Breast epithelium (tissue), 4 donors: ENCODE measurements at regions not wholly inside any gene's neighbourhood (a gene's known extent, or its start where the extent isn't known, plus 50 kb on each side); places are given as distances from the start of the nearest gene placed in this dataset.
"Not testable (repeated sequence)": the region's sequence is repeated elsewhere in the genome, so short reads cannot be mapped to it uniquely, and the experiment has no call there.

ENCODE experiments used
- DNase-seq, 2 donors: peaks; one replicate each; pipeline ENCODE4 v3.0.0-alpha.2; 2019; ENCODE audit warnings: low spot score in 2 of 2
- H3K27ac ChIP-seq, 2 donors: fragments of 200-600 bp; sonication (generic) in 1 of 2; one replicate each; pipeline ENCODE4 v1.5.1; 2016 to 2019; ENCODE audit warnings: mild to moderate bottlenecking in 1 of 2
- H3K27me3 ChIP-seq, 2 donors: fragments of 200-600 bp; sonication (generic) in 1 of 2; one replicate each; pipeline versions ENCODE4 v1.5.1 to v1.6.0; 2017 to 2019; ENCODE audit warnings: control low read depth in 1 of 2, mild to moderate bottlenecking in 1 of 2
- H3K36me3 ChIP-seq: fragments of 200-600 bp; one replicate; pipeline ENCODE4 v1.5.1; 2019
- H3K4me1 ChIP-seq, 2 donors: fragments of 200-600 bp; sonication (generic); one replicate each; pipeline ENCODE4 v1.5.1; 2016 to 2019; ENCODE audit warnings: control low read depth in 1 of 2
- H3K4me3 ChIP-seq, 3 donors: fragments of 200-600 bp; sonication (generic); 1 replicate in 2 of 3; 2 replicates in 1 of 3; pipeline ENCODE4 v1.5.1; 2016 to 2019; ENCODE audit warnings: mild to moderate bottlenecking in 3 of 3, moderate library complexity in 2 of 3
- H3K9me3 ChIP-seq, 2 donors: fragments of 200-600 bp; sonication (generic) in 1 of 2; one replicate each; pipeline ENCODE4 v1.5.1; 2016 to 2019; ENCODE audit warnings: control low read depth in 1 of 2
- POLR2A ChIP-seq: fragments of 450-650 bp; IDR thresholded peaks from one replicate; pipeline ENCODE4 v1.6.1; 2016; ENCODE audit warnings: antibody characterized with exemption, mild to moderate bottlenecking, moderate library complexity
- POLR2AphosphoS5 ChIP-seq, 3 donors: sonication (generic); formaldehyde crosslinking; IDR thresholded peaks; one replicate each; pipeline ENCODE4 v1.6.1; 2017; ENCODE audit warnings: antibody characterized with exemption in 3 of 3
- intact Hi-C: fragments of 100-400 bp; cut with DNase I; formaldehyde crosslinking; loops from one replicate; pipeline ENCODE4 v1.15.1; 2023; ENCODE audit warnings: low total_unique reads
- TF ChIP-seq, protein P1 (sequence below), 3 donors: fragments of 450-650 bp; IDR thresholded peaks; one replicate each; pipeline ENCODE4 v1.5.1; 2016 to 2017; ENCODE audit warnings: antibody characterized with exemption in 3 of 3, mild to moderate bottlenecking in 3 of 3, moderate library complexity in 3 of 3

DNA sequence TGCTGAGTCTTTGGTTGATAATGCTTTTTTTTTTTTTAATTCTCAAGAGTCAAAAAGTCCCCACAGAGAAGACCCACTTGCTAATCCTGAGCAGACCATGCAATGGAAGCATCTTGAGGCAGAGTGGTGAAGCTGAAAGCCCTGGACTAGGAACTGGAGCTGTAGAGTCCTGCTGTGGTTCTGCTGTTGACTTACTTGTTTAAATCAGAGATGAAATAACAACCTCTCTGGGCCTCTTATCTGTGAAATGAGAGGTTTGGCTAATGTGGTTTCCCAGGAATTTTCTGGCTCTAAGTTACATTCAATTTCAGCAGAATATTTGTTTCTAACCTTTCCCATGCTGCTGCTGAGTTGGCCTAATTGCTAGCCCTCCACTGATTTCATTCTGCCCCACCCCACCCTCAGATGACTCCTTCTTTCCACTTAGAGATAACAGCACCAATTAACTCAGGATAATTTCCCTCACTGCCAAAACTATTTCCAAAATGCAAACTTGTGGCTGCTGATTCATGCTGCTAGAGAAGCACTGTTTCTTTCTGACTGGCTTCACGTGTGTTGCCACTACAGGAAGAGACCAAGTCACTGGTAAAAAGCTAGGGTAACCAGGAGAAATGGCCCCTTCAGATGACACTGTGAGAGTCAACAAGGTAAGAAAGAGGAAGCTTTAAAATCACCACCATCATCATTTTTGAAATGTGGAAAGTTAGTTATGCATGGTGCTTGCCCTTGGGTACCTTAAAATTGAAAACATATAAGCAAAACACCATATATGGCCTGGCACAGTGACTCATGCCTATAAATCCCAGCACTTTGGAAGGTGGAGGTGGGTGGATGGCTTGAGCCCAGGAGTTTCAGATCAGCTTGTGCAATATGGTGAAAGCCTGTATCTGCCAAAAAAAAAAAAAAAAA lies 326.4 kb downstream of the DCHS2 start:
- no peaks in the 10 kb centered on the region for H3K36me3 ChIP-seq
- peaks cover 0 to 3% of the 10 kb centered on the region in 2 donors for H3K4me1 ChIP-seq
- intact Hi-C loops, result no loop called here
- DNase-seq, result no peak
- H3K4me3 ChIP-seq, result no peak overlapping the region
- H3K27me3 ChIP-seq, result no peaks in the 10 kb centered on the region
- TF ChIP-seq POLR2AphosphoS5 (IDR thresholded peaks at IDR 0.05), result no peak
- no peak for TF ChIP-seq POLR2A
- TF ChIP-seq, protein P1, sequence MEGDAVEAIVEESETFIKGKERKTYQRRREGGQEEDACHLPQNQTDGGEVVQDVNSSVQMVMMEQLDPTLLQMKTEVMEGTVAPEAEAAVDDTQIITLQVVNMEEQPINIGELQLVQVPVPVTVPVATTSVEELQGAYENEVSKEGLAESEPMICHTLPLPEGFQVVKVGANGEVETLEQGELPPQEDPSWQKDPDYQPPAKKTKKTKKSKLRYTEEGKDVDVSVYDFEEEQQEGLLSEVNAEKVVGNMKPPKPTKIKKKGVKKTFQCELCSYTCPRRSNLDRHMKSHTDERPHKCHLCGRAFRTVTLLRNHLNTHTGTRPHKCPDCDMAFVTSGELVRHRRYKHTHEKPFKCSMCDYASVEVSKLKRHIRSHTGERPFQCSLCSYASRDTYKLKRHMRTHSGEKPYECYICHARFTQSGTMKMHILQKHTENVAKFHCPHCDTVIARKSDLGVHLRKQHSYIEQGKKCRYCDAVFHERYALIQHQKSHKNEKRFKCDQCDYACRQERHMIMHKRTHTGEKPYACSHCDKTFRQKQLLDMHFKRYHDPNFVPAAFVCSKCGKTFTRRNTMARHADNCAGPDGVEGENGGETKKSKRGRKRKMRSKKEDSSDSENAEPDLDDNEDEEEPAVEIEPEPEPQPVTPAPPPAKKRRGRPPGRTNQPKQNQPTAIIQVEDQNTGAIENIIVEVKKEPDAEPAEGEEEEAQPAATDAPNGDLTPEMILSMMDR (IDR thresholded peaks at IDR 0.05), result no peak
- peak overlapping the region in 1 of 2 donors; percentile 55 for H3K27ac ChIP-seq
- no peaks in the 10 kb centered on the region for H3K9me3 ChIP-seq

DNA sequence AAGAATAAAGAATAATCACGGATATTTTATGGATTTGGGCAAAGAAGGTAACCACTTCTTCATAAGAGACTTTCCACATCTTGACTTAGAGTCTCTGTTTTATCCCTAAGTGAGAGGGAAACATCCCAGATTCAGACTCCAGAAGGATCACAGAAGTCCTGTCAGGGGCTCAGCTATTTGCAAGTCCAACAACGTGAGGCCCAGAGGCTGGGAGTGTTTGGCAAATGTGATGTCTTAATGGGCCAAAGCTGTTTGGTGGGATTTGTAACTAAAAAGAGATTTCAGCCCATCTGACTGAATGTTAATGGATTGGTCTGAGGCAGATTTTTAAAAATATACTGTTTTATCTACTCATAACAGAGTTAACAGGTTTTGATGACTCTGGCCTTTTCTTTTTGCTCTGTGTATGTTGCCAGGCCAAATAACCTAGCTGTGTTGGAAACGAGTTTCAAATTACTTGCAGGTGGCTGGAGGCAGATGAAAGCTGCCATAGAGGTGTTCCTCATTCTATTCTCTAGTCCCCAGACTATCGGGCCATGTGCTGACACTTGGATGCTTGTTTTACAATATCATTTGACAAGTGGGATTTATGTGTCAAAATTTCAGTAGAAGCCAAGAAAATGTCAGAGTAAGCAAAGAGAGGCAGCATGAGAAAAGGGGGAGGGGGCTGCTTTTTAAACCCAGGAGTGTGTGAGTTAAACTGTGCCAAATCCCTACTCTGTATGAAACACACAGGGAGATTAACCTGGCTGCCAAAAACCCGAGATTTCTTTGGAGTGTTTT lies 330.9 kb downstream of the DCHS2 start:
- Histone ChIP-seq H3K4me1 (peaks cover 0 to 3% of the 10 kb centered on the region in 2 donors), H3K27me3 (no peaks in the 10 kb centered on the region), H3K9me3 (peaks cover 0 to 2% of the 10 kb centered on the region in 2 donors), H3K36me3 (no peaks in the 10 kb centered on the region), H3K27ac (peak overlapping the region in 1 of 2 donors; percentile 25), H3K4me3 (no peak overlapping the region)
- intact Hi-C loops, result no loop called here
- TF ChIP-seq, protein P1 (IDR thresholded peaks at IDR 0.05), result no peak
- no peak for TF ChIP-seq POLR2AphosphoS5 (IDR thresholded peaks at IDR 0.05)
- no peak for TF ChIP-seq POLR2A
- DNase-seq, result no peak

DNA sequence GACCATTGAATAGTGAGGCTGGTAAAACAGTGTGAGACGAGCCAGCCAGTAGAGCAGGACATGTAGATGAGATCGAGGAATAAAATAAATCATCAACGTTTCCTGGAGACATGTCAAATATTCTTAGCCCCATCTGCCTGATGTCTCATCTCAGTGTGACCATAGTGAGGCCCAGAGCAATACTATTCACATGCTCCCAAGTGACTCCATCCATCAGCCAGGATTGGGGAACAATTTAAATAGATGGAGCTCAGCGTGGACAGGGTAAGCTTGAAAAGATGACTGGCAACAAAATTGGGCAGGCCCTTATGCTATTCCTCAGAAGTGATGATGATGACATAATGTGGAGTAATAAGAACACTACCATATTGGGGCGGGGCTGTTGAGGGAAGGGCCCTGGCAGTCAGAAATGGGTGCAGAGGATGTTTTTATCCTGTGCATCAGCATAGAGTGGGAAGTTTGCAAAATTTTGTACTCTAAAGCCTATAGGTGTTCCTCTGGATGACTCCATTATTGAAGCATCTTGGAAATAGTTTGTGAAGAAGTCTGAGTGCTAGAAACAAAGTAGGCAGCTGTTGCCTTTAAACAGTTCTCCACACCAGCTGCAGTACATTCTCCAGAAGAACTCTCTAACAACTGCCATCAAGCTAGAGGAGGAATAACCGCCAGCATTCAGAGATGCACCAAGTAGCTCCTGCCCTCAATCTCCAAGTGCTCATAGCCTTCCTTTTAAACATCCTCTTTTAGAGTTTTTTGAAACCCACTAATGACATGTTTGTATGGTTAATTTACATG lies 333.0 kb downstream of the DCHS2 start:
- no peak for TF ChIP-seq POLR2A
- no peak for TF ChIP-seq POLR2AphosphoS5 (IDR thresholded peaks at IDR 0.05)
- TF ChIP-seq, protein P1 (IDR thresholded peaks at IDR 0.05), result no peak
- H3K36me3 ChIP-seq, result no peaks in the 10 kb centered on the region
- H3K9me3 ChIP-seq, result peaks cover 0 to 4% of the 10 kb centered on the region in 2 donors
- no peak overlapping the region for H3K27ac ChIP-seq
- peaks cover 0 to 3% of the 10 kb centered on the region in 2 donors for H3K4me1 ChIP-seq
- H3K27me3 ChIP-seq, result no peaks in the 10 kb centered on the region
- DNase-seq, result no peak
- no peak overlapping the region for H3K4me3 ChIP-seq
- intact Hi-C loops, result no loop called here

DNA sequence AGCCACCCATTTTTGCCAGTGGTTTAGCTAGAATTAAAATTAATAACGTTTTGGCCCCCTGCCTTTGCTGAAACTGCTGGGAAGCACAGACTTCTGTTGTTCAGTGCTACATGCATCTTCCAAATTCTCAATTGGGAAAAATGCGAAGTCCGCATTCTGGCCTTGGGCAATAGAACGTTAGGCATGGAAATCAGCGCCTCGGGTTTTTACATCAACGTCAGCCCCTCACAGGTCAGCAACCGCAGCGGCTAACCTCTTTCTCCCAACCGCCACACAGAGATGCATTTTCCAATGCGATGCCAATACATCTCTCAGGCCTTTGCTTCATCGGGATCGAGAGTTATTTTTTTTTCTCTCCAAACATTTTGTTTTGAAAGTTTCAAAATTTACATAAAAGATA lies 339.1 kb downstream of the DCHS2 start:
- H3K27me3 ChIP-seq, result no peaks in the 10 kb centered on the region
- H3K4me1 ChIP-seq, result no peaks in the 10 kb centered on the region
- peaks cover 0 to 4% of the 10 kb centered on the region in 2 donors for H3K9me3 ChIP-seq
- no peak for DNase-seq
- H3K27ac ChIP-seq, result no peak overlapping the region
- TF ChIP-seq, protein P1 (IDR thresholded peaks at IDR 0.05), result no peak
- TF ChIP-seq POLR2A (no peak), POLR2AphosphoS5 (IDR thresholded peaks at IDR 0.05) (no peak)
- no peaks in the 10 kb centered on the region for H3K36me3 ChIP-seq
- H3K4me3 ChIP-seq, result no peak overlapping the region
- intact Hi-C loops, result no loop called here

DNA sequence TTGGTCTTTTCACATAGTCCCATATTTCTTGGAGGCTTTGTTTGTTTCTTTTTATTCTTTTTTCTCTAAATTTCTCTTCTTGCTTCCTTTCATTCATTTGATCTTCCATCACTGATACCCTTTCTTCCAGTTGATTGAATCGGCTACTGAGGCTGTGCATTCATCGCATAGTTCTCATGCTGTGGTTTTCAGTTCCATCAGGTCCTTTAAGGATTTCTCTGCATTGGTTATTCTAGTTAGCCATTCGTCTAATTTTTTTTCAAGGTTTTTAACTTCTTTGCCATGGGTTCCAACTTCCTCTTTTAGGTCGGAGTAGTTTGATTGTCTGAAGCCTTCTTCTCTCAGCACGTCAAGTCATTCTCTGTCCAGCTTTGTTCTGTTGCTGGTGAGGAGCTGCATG lies 342.4 kb downstream of the DCHS2 start:
- H3K4me1 ChIP-seq, H3K9me3 ChIP-seq, H3K27ac ChIP-seq, H3K4me3 ChIP-seq, H3K36me3 ChIP-seq, intact Hi-C loops, H3K27me3 ChIP-seq, DNase-seq: not testable (repeated sequence)
